GM12878 (cell line): ENCODE measurements at regions not wholly inside any gene's neighbourhood (a gene's known extent, or its start where the extent isn't known, plus 50 kb on each side); places are given as distances from the start of the nearest gene placed in this dataset.
A peak's percentile ranks its signal among the peaks of the same experiment; 100 is the strongest.

Experiments used
- ATAC-seq: fragments of 200-7000 bp; cut with Tn5 transposase; 3 replicates; pipeline ENCODE4 v1.9.1; 2020; ENCODE audit warnings: mild to moderate bottlenecking, moderate library complexity
- BruUV-seq: library from RNA; stranded (reverse); fragments of 400-500 nt; replicated peaks from 2 replicates; lab custom pipeline; 2021; lab: Mats Ljungman, UMichigan
- CTCF ChIA-PET: fragments of 300-600 bp; sonication (Branson Sonifier 250); formaldehyde crosslinking; extraction: SDS; loops from one replicate; lab custom pipeline; 2021; ENCODE audit warnings: inconsistent platforms; lab: Yijun Ruan, JAX
- POLR2A ChIA-PET: fragments of 350-600 bp; formaldehyde crosslinking; extraction: SDS; loops from one replicate; lab custom pipeline; 2021; ENCODE audit warnings: inconsistent platforms; lab: Charles Lee
- RAD21 ChIA-PET: fragments of 300-600 bp; sonication (Branson Sonifier 250); formaldehyde crosslinking; loops from one replicate; lab custom pipeline; 2023; ENCODE audit warnings: antibody characterized with exemption; ENCODE audit not compliant: unreplicated experiment; lab: Charles Lee
- SMC1A ChIA-PET: fragments of 300-600 bp; sonication (Branson Sonifier 250); formaldehyde crosslinking; loops from one replicate; lab custom pipeline; 2023; ENCODE audit not compliant: unreplicated experiment, uncharacterized antibody; lab: Charles Lee
- DNase-seq: peaks from one replicate; pipeline ENCODE4 v3.0.0-alpha.2; 2011; ENCODE audit warnings: low read depth, low spot score
- FAIRE-seq: peaks from 3 replicates; lab custom pipeline; 2011; peaks lifted over from hg19 to GRCh38; lab: Jason Lieb, UNC
- H2AFZ ChIP-seq: 2 replicates; pipeline ENCODE4 v1.6.0; 2011; ENCODE audit warnings: low read depth, low read length, control low read depth; ENCODE audit not compliant: control insufficient read depth
- H3K27ac ChIP-seq: 2 replicates; pipeline ENCODE4 v1.5.1; 2011; ENCODE audit warnings: control low read depth; ENCODE audit not compliant: control insufficient read depth, insufficient read depth
- H3K27me3 ChIP-seq, 2 experiments: replicated peaks in 1 of 2; 2 replicates each; pipeline versions ENCODE4 v1.6.0 to v1.6.1; 2011; ENCODE audit warnings: low read length in 1 of 2; ENCODE audit not compliant: control insufficient read depth in 2 of 2, insufficient read depth in 2 of 2
- H3K36me3 ChIP-seq, 2 experiments: 2 replicates each; pipeline ENCODE4 v1.5.1; 2011; ENCODE audit warnings: low read length in 1 of 2; ENCODE audit not compliant: control insufficient read depth in 2 of 2, insufficient read depth in 2 of 2
- H3K4me1 ChIP-seq: 2 replicates; pipeline ENCODE4 v1.6.1; 2011; ENCODE audit warnings: mild to moderate bottlenecking, low read length, moderate library complexity, mixed read lengths; ENCODE audit not compliant: control insufficient read depth, insufficient read depth
- H3K4me2 ChIP-seq: 2 replicates; pipeline ENCODE4 v1.6.0; 2011; ENCODE audit warnings: control low read depth; ENCODE audit not compliant: control insufficient read depth, insufficient read depth
- H3K4me3 ChIP-seq: fragments of 200-600 bp; sonication (generic); 2 replicates; pipeline ENCODE4 v1.5.1; 2016
- H3K79me2 ChIP-seq: 2 replicates; pipeline ENCODE4 v1.6.0; 2011; ENCODE audit warnings: low read length; ENCODE audit not compliant: control insufficient read depth, insufficient read depth
- H3K9ac ChIP-seq: 2 replicates; pipeline ENCODE4 v1.8.0; 2011; ENCODE audit warnings: low read length, control low read depth, mixed read lengths; ENCODE audit not compliant: control insufficient read depth, insufficient read depth
- H3K9me3 ChIP-seq: replicated peaks from 3 replicates; pipeline ENCODE4 v1.5.1; 2011; ENCODE audit warnings: mild to moderate bottlenecking, low read length; ENCODE audit not compliant: control insufficient read depth, insufficient read depth
- H4K20me1 ChIP-seq: 2 replicates; pipeline ENCODE4 v1.6.0; 2011; ENCODE audit not compliant: control insufficient read depth, insufficient read depth
- IKZF2 ChIP-seq, 2 experiments: fragments of 450-650 bp; IDR thresholded peaks; 2 replicates each; pipeline ENCODE4 v1.6.1; 2017; ENCODE audit warnings: mild to moderate bottlenecking in 2 of 2, moderate library complexity in 2 of 2
- SIX5 ChIP-seq: IDR thresholded peaks from 2 replicates; pipeline ENCODE4 v1.6.1; 2011; ENCODE audit warnings: mild to moderate bottlenecking, low read depth, low read length, moderate library complexity; ENCODE audit not compliant: severe bottlenecking
- SMAD1 ChIP-seq: fragments of 450-650 bp; IDR thresholded peaks from 2 replicates; pipeline ENCODE4 v1.6.1; 2018; ENCODE audit warnings: mild to moderate bottlenecking, low read depth; ENCODE audit not compliant: partially characterized antibody
- TCF3 ChIP-seq: IDR thresholded peaks from 2 replicates; pipeline ENCODE4 v1.6.1; 2012; ENCODE audit warnings: low read depth, mild to moderate bottlenecking, low read length, borderline replicate concordance; ENCODE audit not compliant: insufficient read depth
- in situ Hi-C: fragments of 300-500 bp; cut with MboI; formaldehyde crosslinking; loops from 9 replicates; pipeline ENCODE4 v1.14.3; 2018; ENCODE audit warnings: mixed read lengths
- intact Hi-C: fragments of 100-400 bp; cut with micrococcal nuclease; formaldehyde crosslinking; loops from one replicate; pipeline ENCODE4 v1.14.2; 2022; ENCODE audit not compliant: unreplicated experiment
- TF ChIP-seq, protein P1 (sequence below): fragments of 450-650 bp; IDR thresholded peaks from 2 replicates; pipeline ENCODE4 v1.6.1; 2017; ENCODE audit warnings: low read depth, mild to moderate bottlenecking, moderate library complexity
- TF ChIP-seq, protein P2 (sequence below): IDR thresholded peaks from 2 replicates; pipeline ENCODE4 v1.6.1; 2012; ENCODE audit warnings: mild to moderate bottlenecking, low read depth, low read length

DNA sequence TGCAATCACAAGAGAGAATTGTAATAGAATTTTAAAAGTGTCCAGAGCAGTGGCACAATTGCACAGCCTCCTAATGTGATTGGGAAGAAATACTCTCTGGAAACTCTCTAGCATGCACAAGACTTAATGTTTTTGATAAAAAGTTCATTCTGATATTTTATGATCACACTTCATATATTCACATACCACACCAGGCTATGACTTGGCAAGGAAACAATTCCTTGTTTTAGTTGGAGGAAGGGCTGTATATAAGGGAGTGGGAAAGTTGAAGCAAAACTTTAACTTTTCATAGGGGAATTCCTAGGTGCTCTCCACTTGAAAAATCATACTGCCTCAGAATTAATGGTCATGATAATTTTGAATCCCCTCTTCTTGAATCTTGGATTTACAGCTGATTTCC is 61.5 kb upstream of the ASB17 start:
- Histone ChIP-seq H4K20me1 (no peaks in the 10 kb centered on the region), H3K4me3 (no peak overlapping the region), H3K9me3 (no peaks in the 10 kb centered on the region; the same call in 2 of the 3 replicates), H3K9ac (no peak overlapping the region), H3K79me2 (no peaks in the 10 kb centered on the region), H3K27me3 (no peaks in the 10 kb centered on the region), H3K27ac (no peak overlapping the region), H3K4me2 (no peak overlapping the region), H3K36me3 (no peaks in the 10 kb centered on the region), H3K4me1 (no peaks in the 10 kb centered on the region), H2AFZ (no peak overlapping the region)
- in situ Hi-C loops, result no loop called here
- TF ChIP-seq, protein P1, sequence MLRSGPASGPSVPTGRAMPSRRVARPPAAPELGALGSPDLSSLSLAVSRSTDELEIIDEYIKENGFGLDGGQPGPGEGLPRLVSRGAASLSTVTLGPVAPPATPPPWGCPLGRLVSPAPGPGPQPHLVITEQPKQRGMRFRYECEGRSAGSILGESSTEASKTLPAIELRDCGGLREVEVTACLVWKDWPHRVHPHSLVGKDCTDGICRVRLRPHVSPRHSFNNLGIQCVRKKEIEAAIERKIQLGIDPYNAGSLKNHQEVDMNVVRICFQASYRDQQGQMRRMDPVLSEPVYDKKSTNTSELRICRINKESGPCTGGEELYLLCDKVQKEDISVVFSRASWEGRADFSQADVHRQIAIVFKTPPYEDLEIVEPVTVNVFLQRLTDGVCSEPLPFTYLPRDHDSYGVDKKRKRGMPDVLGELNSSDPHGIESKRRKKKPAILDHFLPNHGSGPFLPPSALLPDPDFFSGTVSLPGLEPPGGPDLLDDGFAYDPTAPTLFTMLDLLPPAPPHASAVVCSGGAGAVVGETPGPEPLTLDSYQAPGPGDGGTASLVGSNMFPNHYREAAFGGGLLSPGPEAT, result peak; percentile 49; the same call in 1 of the 2 replicates
- TF ChIP-seq SIX5 (no peak), SMAD1 (no peak), TCF3 (no peak), IKZF2 (IDR thresholded peaks at IDR 0.05) (0 out of 4 replicates have a peak, but pooled peaks of 1 of the 2 experiments have one; percentile 27)
- TF ChIP-seq, protein P2, sequence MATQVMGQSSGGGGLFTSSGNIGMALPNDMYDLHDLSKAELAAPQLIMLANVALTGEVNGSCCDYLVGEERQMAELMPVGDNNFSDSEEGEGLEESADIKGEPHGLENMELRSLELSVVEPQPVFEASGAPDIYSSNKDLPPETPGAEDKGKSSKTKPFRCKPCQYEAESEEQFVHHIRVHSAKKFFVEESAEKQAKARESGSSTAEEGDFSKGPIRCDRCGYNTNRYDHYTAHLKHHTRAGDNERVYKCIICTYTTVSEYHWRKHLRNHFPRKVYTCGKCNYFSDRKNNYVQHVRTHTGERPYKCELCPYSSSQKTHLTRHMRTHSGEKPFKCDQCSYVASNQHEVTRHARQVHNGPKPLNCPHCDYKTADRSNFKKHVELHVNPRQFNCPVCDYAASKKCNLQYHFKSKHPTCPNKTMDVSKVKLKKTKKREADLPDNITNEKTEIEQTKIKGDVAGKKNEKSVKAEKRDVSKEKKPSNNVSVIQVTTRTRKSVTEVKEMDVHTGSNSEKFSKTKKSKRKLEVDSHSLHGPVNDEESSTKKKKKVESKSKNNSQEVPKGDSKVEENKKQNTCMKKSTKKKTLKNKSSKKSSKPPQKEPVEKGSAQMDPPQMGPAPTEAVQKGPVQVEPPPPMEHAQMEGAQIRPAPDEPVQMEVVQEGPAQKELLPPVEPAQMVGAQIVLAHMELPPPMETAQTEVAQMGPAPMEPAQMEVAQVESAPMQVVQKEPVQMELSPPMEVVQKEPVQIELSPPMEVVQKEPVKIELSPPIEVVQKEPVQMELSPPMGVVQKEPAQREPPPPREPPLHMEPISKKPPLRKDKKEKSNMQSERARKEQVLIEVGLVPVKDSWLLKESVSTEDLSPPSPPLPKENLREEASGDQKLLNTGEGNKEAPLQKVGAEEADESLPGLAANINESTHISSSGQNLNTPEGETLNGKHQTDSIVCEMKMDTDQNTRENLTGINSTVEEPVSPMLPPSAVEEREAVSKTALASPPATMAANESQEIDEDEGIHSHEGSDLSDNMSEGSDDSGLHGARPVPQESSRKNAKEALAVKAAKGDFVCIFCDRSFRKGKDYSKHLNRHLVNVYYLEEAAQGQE, result no peak
- FAIRE-seq, result no peak
- SMC1A ChIA-PET, result interaction anchor here (1.0 to 1.3 kb wide), 4 partner anchors 9 to 82 kb away, joined by 3 to 4 read pairs (median 4); no protein-coding TSS in a partner anchor
- CTCF ChIA-PET, result interaction anchor here (1.4 to 6.9 kb wide), 2 partner anchors 10 to 13 kb away, joined by 5 to 36 read pairs; no protein-coding TSS in a partner anchor
- POLR2A ChIA-PET, result no interaction called here
- no peak for DNase-seq
- intact Hi-C loops, result loop anchor here (5.0 kb wide), 2 partner anchors 89 to 159 kb away; no protein-coding TSS in a partner anchor
- no TSS peak for BruUV-seq
- peak; percentile 24; the same call in 1 of the 3 replicates for ATAC-seq
- RAD21 ChIA-PET, result interaction anchor here (1.2 kb wide), 1 partner anchor 85 kb away, joined by 4 read pairs; no protein-coding TSS in a partner anchor
